H1 (cell line): ENCODE measurements at regions not wholly inside any gene's neighbourhood (a gene's known extent, or its start where the extent isn't known, plus 50 kb on each side); places are given as distances from the start of the nearest gene placed in this dataset.

ENCODE experiments used
- CTCF ChIA-PET: fragments of 300-600 bp; sonication (Branson Sonifier 250); formaldehyde crosslinking; loops from one replicate; lab custom pipeline; 2021; ENCODE audit not compliant: partially characterized antibody; lab: Charles Lee
- POLR2A ChIA-PET: fragments of 300-600 bp; sonication (Branson Sonifier 250); formaldehyde crosslinking; loops from one replicate; lab custom pipeline; 2021; ENCODE audit warnings: inconsistent platforms; ENCODE audit not compliant: partially characterized antibody; lab: Charles Lee
- DNase-seq, 2 experiments: peaks; one replicate each; pipeline versions ENCODE4 v3.0.0 to v3.0.0-alpha.2; 2010 to 2022; ENCODE audit warnings: low spot score in 2 of 2, low read depth in 1 of 2, mixed read lengths in 1 of 2
- FAIRE-seq: peaks from 2 replicates; lab custom pipeline; 2011; peaks lifted over from hg19 to GRCh38; lab: Jason Lieb, UNC
- H2AFZ ChIP-seq: 2 replicates; pipeline ENCODE4 v1.8.1; 2012; ENCODE audit warnings: low read length, inconsistent platforms
- H2AK5ac ChIP-seq: 2 replicates; pipeline ENCODE4 v1.6.1; 2013; ENCODE audit warnings: low read depth, low read length
- H2BK120ac ChIP-seq: replicated peaks from 2 replicates; pipeline ENCODE3; 2013; ENCODE audit warnings: low read depth, low read length, inconsistent platforms
- H2BK12ac ChIP-seq: 2 replicates; pipeline ENCODE4 v1.6.1; 2013; ENCODE audit warnings: low read depth, low read length
- H2BK15ac ChIP-seq: 2 replicates; pipeline ENCODE4 v1.6.1; 2013; ENCODE audit warnings: low read length
- H2BK20ac ChIP-seq: 2 replicates; pipeline ENCODE4 v1.6.1; 2013; ENCODE audit warnings: low read length
- H2BK5ac ChIP-seq: 2 replicates; pipeline ENCODE4 v1.6.1; 2013; ENCODE audit warnings: low read depth, low read length
- H3K14ac ChIP-seq: 2 replicates; pipeline ENCODE4 v1.6.1; 2013; ENCODE audit warnings: inconsistent platforms; ENCODE audit not compliant: insufficient read length
- H3K18ac ChIP-seq: 2 replicates; pipeline ENCODE4 v1.6.1; 2013; ENCODE audit warnings: low read length; ENCODE audit errors: extremely low read depth
- H3K23ac ChIP-seq: 2 replicates; pipeline ENCODE4 v1.6.1; 2013; ENCODE audit warnings: inconsistent platforms; ENCODE audit not compliant: insufficient read length
- H3K23me2 ChIP-seq: 2 replicates; pipeline ENCODE4 v1.6.1; 2013; ENCODE audit warnings: low read depth, low read length
- H3K27ac ChIP-seq: 2 replicates; pipeline ENCODE4 v1.6.1; 2011; ENCODE audit warnings: low read depth, low read length, inconsistent platforms
- H3K27me3 ChIP-seq, 4 experiments: replicated peaks in 1 of 4; 1 replicate in 1 of 4; 2 replicates in 3 of 4; pipeline versions ENCODE4 v1.6.1 to v1.8.1; 2011 to 2013; ENCODE audit warnings: low read length in 3 of 4, mild to moderate bottlenecking in 3 of 4, inconsistent platforms in 2 of 4, mixed read lengths in 2 of 4, moderate library complexity in 1 of 4; ENCODE audit not compliant: control insufficient read depth in 3 of 4, insufficient read depth in 3 of 4; ENCODE audit errors: extremely low read depth in 1 of 4
- H3K36me3 ChIP-seq, 4 experiments: 2 replicates each; pipeline versions ENCODE4 v1.6.1 to v1.8.1; 2011 to 2013; ENCODE audit warnings: mild to moderate bottlenecking in 4 of 4, low read length in 3 of 4, moderate library complexity in 2 of 4, control low read depth in 1 of 4, inconsistent platforms in 1 of 4; ENCODE audit not compliant: insufficient read depth in 4 of 4, control insufficient read depth in 2 of 4
- H3K4ac ChIP-seq: replicated peaks from 2 replicates; pipeline ENCODE3; 2013; ENCODE audit warnings: low read length, low read depth, mixed read lengths, inconsistent platforms; ENCODE audit not compliant: insufficient read length
- H3K4me1 ChIP-seq, 4 experiments: replicated peaks in 1 of 4; 1 replicate in 1 of 4; 2 replicates in 3 of 4; pipeline versions ENCODE4 v1.6.1 to v1.8.1; 2011 to 2013; ENCODE audit warnings: low read length in 3 of 4, inconsistent platforms in 2 of 4, mixed read lengths in 1 of 4; ENCODE audit not compliant: insufficient read depth in 4 of 4, control insufficient read depth in 3 of 4
- H3K4me2 ChIP-seq, 2 experiments: 2 replicates each; pipeline versions ENCODE4 v1.6.1 to v1.8.1; 2011 to 2013; ENCODE audit warnings: low read depth in 2 of 2, low read length in 2 of 2, control low read depth in 1 of 2, inconsistent platforms in 1 of 2, mild to moderate bottlenecking in 1 of 2; ENCODE audit not compliant: insufficient read depth in 1 of 2
- H3K4me3 ChIP-seq, 4 experiments: fragments of 200-600, 300-600 bp in 1 of 4; sonication (generic), shearing (Covaris generic), sonication (Bioruptor Twin) in 1 of 4; 2 replicates each; pipeline versions ENCODE4 v1.5.1 to v1.8.1; 2011 to 2016; ENCODE audit warnings: low read length in 4 of 4, low read depth in 3 of 4, control low read depth in 2 of 4, inconsistent platforms in 2 of 4, mild to moderate bottlenecking in 2 of 4, mixed read lengths in 1 of 4, moderate library complexity in 1 of 4; ENCODE audit not compliant: insufficient read depth in 2 of 4; ENCODE audit errors: extremely low read depth in 1 of 4
- H3K56ac ChIP-seq: replicated peaks from 2 replicates; pipeline ENCODE3; 2013; ENCODE audit warnings: low read depth, mild to moderate bottlenecking, mixed read lengths, low read length, inconsistent platforms; ENCODE audit not compliant: insufficient read length
- H3K79me1 ChIP-seq: 2 replicates; pipeline ENCODE4 v1.6.1; 2013; ENCODE audit warnings: low read depth, low read length, control low read depth
- H3K79me2 ChIP-seq, 2 experiments: 2 replicates each; pipeline versions ENCODE4 v1.6.1 to v1.8.1; 2012 to 2013; ENCODE audit warnings: low read length in 2 of 2, mild to moderate bottlenecking in 2 of 2, inconsistent platforms in 1 of 2; ENCODE audit not compliant: insufficient read depth in 2 of 2, control insufficient read depth in 1 of 2
- H3K9ac ChIP-seq, 4 experiments: replicated peaks in 1 of 4; 1 replicate in 1 of 4; 2 replicates in 3 of 4; pipeline versions ENCODE4 v1.6.1 to v1.8.1; 2011 to 2013; ENCODE audit warnings: low read depth in 3 of 4, low read length in 3 of 4, control low read depth in 2 of 4, mild to moderate bottlenecking in 2 of 4, moderate library complexity in 2 of 4, inconsistent platforms in 1 of 4; ENCODE audit errors: extremely low read depth in 1 of 4
- H3K9me3 ChIP-seq, 2 experiments: 2 replicates each; pipeline versions ENCODE4 v1.6.1 to v1.8.1; 2012 to 2013; ENCODE audit warnings: mild to moderate bottlenecking in 2 of 2, moderate library complexity in 2 of 2, control low read depth in 1 of 2, inconsistent platforms in 1 of 2, low read depth in 1 of 2, low read length in 1 of 2, mixed read lengths in 1 of 2; ENCODE audit not compliant: insufficient read depth in 2 of 2
- H4K20me1 ChIP-seq, 2 experiments: replicated peaks in 1 of 2; 2 replicates each; pipeline versions ENCODE3 to v1.8.1; 2011 to 2013; ENCODE audit warnings: inconsistent platforms in 2 of 2, low read length in 2 of 2, mild to moderate bottlenecking in 1 of 2; ENCODE audit not compliant: insufficient read depth in 2 of 2, control insufficient read depth in 1 of 2
- H4K5ac ChIP-seq: 2 replicates; pipeline ENCODE4 v1.6.1; 2013; ENCODE audit warnings: low read length, low read depth, mixed read lengths, inconsistent platforms; ENCODE audit not compliant: insufficient read length
- H4K8ac ChIP-seq: 2 replicates; pipeline ENCODE4 v1.8.0; 2013; ENCODE audit warnings: mild to moderate bottlenecking, moderate library complexity, low read length, inconsistent platforms; ENCODE audit not compliant: insufficient read depth; ENCODE audit errors: extremely low read depth
- H4K91ac ChIP-seq: replicated peaks from 2 replicates; pipeline ENCODE3; 2013; ENCODE audit warnings: low read length, mixed read lengths, inconsistent platforms; ENCODE audit not compliant: insufficient read length
- CEBPB ChIP-seq: IDR thresholded peaks from 2 replicates; pipeline ENCODE4 v1.6.1; 2012; ENCODE audit warnings: low read depth, low read length
- EZH2 ChIP-seq: fragments of 200-600 bp; sonication (generic); IDR thresholded peaks from 2 replicates; pipeline ENCODE4 v1.7.1; 2012; ENCODE audit warnings: low read depth, mild to moderate bottlenecking, moderate library complexity, low read length, inconsistent platforms; ENCODE audit not compliant: severe bottlenecking
- SP1 ChIP-seq: IDR thresholded peaks from 2 replicates; pipeline ENCODE4 v1.6.1; 2011; ENCODE audit warnings: low read depth, low read length

DNA sequence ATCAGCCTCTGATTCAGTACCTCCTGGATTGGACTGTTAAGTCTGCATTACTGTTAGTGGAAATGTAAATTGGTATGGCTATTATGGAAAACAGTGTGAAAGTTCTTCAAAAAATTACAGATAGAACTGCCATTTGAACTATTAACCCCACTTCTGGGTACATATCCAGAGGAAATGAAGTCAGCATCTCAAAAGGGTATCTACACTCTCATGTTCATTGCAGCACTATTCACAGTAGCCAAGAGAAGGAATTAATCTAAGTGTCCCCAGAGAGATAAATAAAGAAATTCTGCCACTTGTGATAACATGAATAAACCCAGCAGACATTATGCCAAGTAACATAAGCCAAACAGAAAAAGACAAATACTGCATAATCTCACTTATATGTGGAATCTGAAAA, 676.0 kb downstream of the PLA2G4A start:
- H4K20me1 ChIP-seq = no peaks in the 10 kb centered on the region
- no peaks in the 10 kb centered on the region for H3K79me2 ChIP-seq
- CTCF ChIA-PET = no interaction called here
- no peak overlapping the region for H3K27ac ChIP-seq
- H3K18ac ChIP-seq = no peak overlapping the region
- H2BK5ac ChIP-seq = no peak overlapping the region
- H2BK12ac ChIP-seq = no peak overlapping the region
- H3K4me3 ChIP-seq = no peak overlapping the region
- no peak overlapping the region for H4K5ac ChIP-seq
- H3K4me1 ChIP-seq = no peaks in the 10 kb centered on the region
- H2BK15ac ChIP-seq = no peak overlapping the region
- TF ChIP-seq SP1 = no peak
- TF ChIP-seq CEBPB = no peak
- TF ChIP-seq EZH2 = no peak
- no peaks in the 10 kb centered on the region for H3K79me1 ChIP-seq
- no peaks in the 10 kb centered on the region for H3K36me3 ChIP-seq
- no peak overlapping the region for H3K4me2 ChIP-seq
- H2BK20ac ChIP-seq = no peak overlapping the region
- no peak overlapping the region for H2AK5ac ChIP-seq
- H3K9me3 ChIP-seq = no peaks in the 10 kb centered on the region
- H3K27me3 ChIP-seq = no peaks in the 10 kb centered on the region
- no peak overlapping the region for H4K91ac ChIP-seq
- H4K8ac ChIP-seq = no peak overlapping the region
- H3K23me2 ChIP-seq = no peaks in the 10 kb centered on the region
- no peak overlapping the region for H2AFZ ChIP-seq
- no peak overlapping the region for H2BK120ac ChIP-seq
- FAIRE-seq (no peak), DNase-seq (no peak)
- POLR2A ChIA-PET = no interaction called here
- no peak overlapping the region for H3K4ac ChIP-seq
- H3K23ac ChIP-seq = no peak overlapping the region
- no peak overlapping the region for H3K56ac ChIP-seq
- no peak overlapping the region for H3K9ac ChIP-seq
- H3K14ac ChIP-seq = no peak overlapping the region
